ENCODE measurements at regions not wholly inside any gene's neighbourhood (a gene's known extent, or its start where the extent isn't known, plus 50 kb on each side); places are given as distances from the start of the nearest gene placed in this dataset.
"Not testable (repeated sequence)": the region's sequence is repeated elsewhere in the genome, so short reads cannot be mapped to it uniquely, and the experiment has no call there.

- H3K9me3 ChIP-seq, result no peaks in the 10 kb centered on the region
- no peaks in the 10 kb centered on the region for H3K36me3 ChIP-seq
- no peaks in the 10 kb centered on the region for H3K4me1 ChIP-seq
- DNase-seq, result no peak
- H3K27ac ChIP-seq, result no peak overlapping the region
- peaks cover 0 to 8% of the 10 kb centered on the region in 2 donors for H3K27me3 ChIP-seq
- intact Hi-C loops (cut with DNase I; ENCODE audit: low total_unique reads), result no loop called here
- no peak for TF ChIP-seq POLR2A (IDR thresholded peaks at IDR 0.05)
- no peak for TF ChIP-seq CTCF (IDR thresholded peaks at IDR 0.05)
- no peak overlapping the region for H3K4me3 ChIP-seq
Measured at GRCh38 chr3:87791248-87792027, 267.4 kb downstream of the CGGBP1 start.

GRCh38 chr3:87789049-87789448 lies 269.8 kb downstream of the CGGBP1 start:
- H3K36me3 ChIP-seq; H3K27ac ChIP-seq; intact Hi-C loops (cut with DNase I; ENCODE audit: low total_unique reads); H3K4me3 ChIP-seq; H3K27me3 ChIP-seq; DNase-seq; H3K9me3 ChIP-seq; H3K4me1 ChIP-seq: not testable (repeated sequence)

GRCh38 chr3:87788516-87788915 lies 270.3 kb downstream of the CGGBP1 start:
- no peaks in the 10 kb centered on the region for H3K9me3 ChIP-seq
- no peak for TF ChIP-seq POLR2A (IDR thresholded peaks at IDR 0.05)
- no peak for TF ChIP-seq CTCF (IDR thresholded peaks at IDR 0.05)
- no peaks in the 10 kb centered on the region for H3K36me3 ChIP-seq

GRCh38 chr3:87780811-87781210 lies 278.0 kb downstream of the CGGBP1 start:
- no peaks in the 10 kb centered on the region for H3K4me1 ChIP-seq
- no peak overlapping the region for H3K4me3 ChIP-seq
- no peak for DNase-seq
- TF ChIP-seq POLR2A (IDR thresholded peaks at IDR 0.05) (no peak), CTCF (IDR thresholded peaks at IDR 0.05) (no peak)
- no peaks in the 10 kb centered on the region for H3K9me3 ChIP-seq
- no peaks in the 10 kb centered on the region for H3K27me3 ChIP-seq
- intact Hi-C loops (cut with DNase I; ENCODE audit: low total_unique reads), result no loop called here
- no peak overlapping the region for H3K27ac ChIP-seq
- H3K36me3 ChIP-seq, result no peaks in the 10 kb centered on the region

More at GRCh38 chr3:87788516-87788915, 270.3 kb downstream of the CGGBP1 start:
- intact Hi-C loops (cut with DNase I; ENCODE audit: low total_unique reads), result no loop called here
- Histone ChIP-seq H3K27ac (no peak overlapping the region), H3K4me3 (no peak overlapping the region), H3K27me3 (peaks cover 0 to 8% of the 10 kb centered on the region in 2 donors), H3K4me1 (no peaks in the 10 kb centered on the region)
- no peak for DNase-seq

GRCh38 chr3:87778876-87779275 lies 279.9 kb downstream of the CGGBP1 start:
- Histone ChIP-seq H3K27me3 (no peaks in the 10 kb centered on the region), H3K4me3 (no peak overlapping the region), H3K4me1 (no peaks in the 10 kb centered on the region), H3K36me3 (no peaks in the 10 kb centered on the region), H3K27ac (no peak overlapping the region), H3K9me3 (no peaks in the 10 kb centered on the region)
- no peak for DNase-seq
- TF ChIP-seq CTCF (IDR thresholded peaks at IDR 0.05) (no peak), POLR2A (IDR thresholded peaks at IDR 0.05) (no peak)
- intact Hi-C loops (cut with DNase I; ENCODE audit: low total_unique reads), result no loop called here
